GM12878 (cell line): ENCODE measurements at regions not wholly inside any gene's neighbourhood (a gene's known extent, or its start where the extent isn't known, plus 50 kb on each side); places are given as distances from the start of the nearest gene placed in this dataset.

ENCODE experiments used
- ATAC-seq: fragments of 200-7000 bp; cut with Tn5 transposase; 3 replicates; pipeline ENCODE4 v1.9.1; 2020; ENCODE audit warnings: mild to moderate bottlenecking, moderate library complexity
- BruUV-seq: library from RNA; stranded (reverse); fragments of 400-500 nt; replicated peaks from 2 replicates; lab custom pipeline; 2021; lab: Mats Ljungman, UMichigan
- CTCF ChIA-PET: fragments of 300-600 bp; sonication (Branson Sonifier 250); formaldehyde crosslinking; extraction: SDS; loops from one replicate; lab custom pipeline; 2021; ENCODE audit warnings: inconsistent platforms; lab: Yijun Ruan, JAX
- POLR2A ChIA-PET: fragments of 350-600 bp; formaldehyde crosslinking; extraction: SDS; loops from one replicate; lab custom pipeline; 2021; ENCODE audit warnings: inconsistent platforms; lab: Charles Lee
- RAD21 ChIA-PET: fragments of 300-600 bp; sonication (Branson Sonifier 250); formaldehyde crosslinking; loops from one replicate; lab custom pipeline; 2023; ENCODE audit warnings: antibody characterized with exemption; ENCODE audit not compliant: unreplicated experiment; lab: Charles Lee
- SMC1A ChIA-PET: fragments of 300-600 bp; sonication (Branson Sonifier 250); formaldehyde crosslinking; loops from one replicate; lab custom pipeline; 2023; ENCODE audit not compliant: unreplicated experiment, uncharacterized antibody; lab: Charles Lee
- DNase-seq: peaks from one replicate; pipeline ENCODE4 v3.0.0-alpha.2; 2011; ENCODE audit warnings: low read depth, low spot score
- FAIRE-seq: peaks from 3 replicates; lab custom pipeline; 2011; peaks lifted over from hg19 to GRCh38; lab: Jason Lieb, UNC
- H2AFZ ChIP-seq: 2 replicates; pipeline ENCODE4 v1.6.0; 2011; ENCODE audit warnings: low read depth, low read length, control low read depth; ENCODE audit not compliant: control insufficient read depth
- H3K27ac ChIP-seq: 2 replicates; pipeline ENCODE4 v1.5.1; 2011; ENCODE audit warnings: control low read depth; ENCODE audit not compliant: control insufficient read depth, insufficient read depth
- H3K27me3 ChIP-seq, 2 experiments: replicated peaks in 1 of 2; 2 replicates each; pipeline versions ENCODE4 v1.6.0 to v1.6.1; 2011; ENCODE audit warnings: low read length in 1 of 2; ENCODE audit not compliant: control insufficient read depth in 2 of 2, insufficient read depth in 2 of 2
- H3K36me3 ChIP-seq, 2 experiments: 2 replicates each; pipeline ENCODE4 v1.5.1; 2011; ENCODE audit warnings: low read length in 1 of 2; ENCODE audit not compliant: control insufficient read depth in 2 of 2, insufficient read depth in 2 of 2
- H3K4me1 ChIP-seq: 2 replicates; pipeline ENCODE4 v1.6.1; 2011; ENCODE audit warnings: mild to moderate bottlenecking, low read length, moderate library complexity, mixed read lengths; ENCODE audit not compliant: control insufficient read depth, insufficient read depth
- H3K4me2 ChIP-seq: 2 replicates; pipeline ENCODE4 v1.6.0; 2011; ENCODE audit warnings: control low read depth; ENCODE audit not compliant: control insufficient read depth, insufficient read depth
- H3K4me3 ChIP-seq: fragments of 200-600 bp; sonication (generic); 2 replicates; pipeline ENCODE4 v1.5.1; 2016
- H3K79me2 ChIP-seq: 2 replicates; pipeline ENCODE4 v1.6.0; 2011; ENCODE audit warnings: low read length; ENCODE audit not compliant: control insufficient read depth, insufficient read depth
- H3K9ac ChIP-seq: 2 replicates; pipeline ENCODE4 v1.8.0; 2011; ENCODE audit warnings: low read length, control low read depth, mixed read lengths; ENCODE audit not compliant: control insufficient read depth, insufficient read depth
- H3K9me3 ChIP-seq: replicated peaks from 3 replicates; pipeline ENCODE4 v1.5.1; 2011; ENCODE audit warnings: mild to moderate bottlenecking, low read length; ENCODE audit not compliant: control insufficient read depth, insufficient read depth
- H4K20me1 ChIP-seq: 2 replicates; pipeline ENCODE4 v1.6.0; 2011; ENCODE audit not compliant: control insufficient read depth, insufficient read depth
- BCLAF1 ChIP-seq: fragments of 450-650 bp; IDR thresholded peaks from 2 replicates; pipeline ENCODE4 v1.6.1; 2017; ENCODE audit warnings: antibody characterized with exemption, mild to moderate bottlenecking, moderate library complexity
- CHD2 ChIP-seq: IDR thresholded peaks from 2 replicates; pipeline ENCODE4 v1.6.1; 2011; ENCODE audit warnings: low read depth, low read length, improper control_type of control experiment, borderline replicate concordance
- CREB1 ChIP-seq: IDR thresholded peaks from 2 replicates; pipeline ENCODE4 v1.6.1; 2012; ENCODE audit warnings: low read depth, mild to moderate bottlenecking, inconsistent platforms
- CREM ChIP-seq: IDR thresholded peaks from 2 replicates; pipeline ENCODE4 v1.6.1; 2014; ENCODE audit warnings: antibody characterized with exemption, low read depth
- EED ChIP-seq: sonication (generic); IDR thresholded peaks from 2 replicates; pipeline ENCODE4 v1.6.1; 2016; ENCODE audit warnings: antibody characterized with exemption, low read depth
- FOXM1 ChIP-seq: IDR thresholded peaks from 2 replicates; pipeline ENCODE4 v1.6.1; 2012; ENCODE audit warnings: low read depth, mild to moderate bottlenecking, inconsistent platforms, low read length, moderate library complexity
- GABPA ChIP-seq: IDR thresholded peaks from 2 replicates; pipeline ENCODE4 v1.6.1; 2014; ENCODE audit warnings: antibody characterized with exemption, low read depth, mild to moderate bottlenecking, inconsistent platforms
- HDAC2 ChIP-seq: fragments of 200-600 bp; sonication (generic); IDR thresholded peaks from 2 replicates; pipeline ENCODE4 v1.6.1; 2017
- HDGF ChIP-seq: fragments of 450-650 bp; IDR thresholded peaks from 2 replicates; pipeline ENCODE4 v1.6.1; 2016; ENCODE audit warnings: antibody characterized with exemption
- IKZF1 ChIP-seq: fragments of 450-650 bp; conservative IDR thresholded peaks from 2 replicates; pipeline ENCODE4 v1.6.1; 2017; ENCODE audit warnings: antibody characterized with exemption, mild to moderate bottlenecking
- PAX8 ChIP-seq: fragments of 450-650 bp; IDR thresholded peaks from 2 replicates; pipeline ENCODE4 v1.6.1; 2017; ENCODE audit warnings: mild to moderate bottlenecking, moderate library complexity
- POLR2AphosphoS2 ChIP-seq: IDR thresholded peaks from 2 replicates; pipeline ENCODE4 v1.6.1; 2011; ENCODE audit warnings: low read depth, mild to moderate bottlenecking, low read length, improper control_type of control experiment, moderate library complexity
- RAD21 ChIP-seq: IDR thresholded peaks from 2 replicates; pipeline ENCODE4 v1.6.1; 2011; ENCODE audit warnings: mild to moderate bottlenecking, low read depth, low read length, moderate library complexity; ENCODE audit not compliant: insufficient read depth
- SIX5 ChIP-seq: IDR thresholded peaks from 2 replicates; pipeline ENCODE4 v1.6.1; 2011; ENCODE audit warnings: mild to moderate bottlenecking, low read depth, low read length, moderate library complexity; ENCODE audit not compliant: severe bottlenecking
- SMAD5 ChIP-seq: IDR thresholded peaks from 2 replicates; pipeline ENCODE4 v1.6.1; 2016; ENCODE audit warnings: antibody characterized with exemption, low read depth
- SRF ChIP-seq, 2 experiments: IDR thresholded peaks; 2 replicates each; pipeline ENCODE4 v1.6.1; 2011; ENCODE audit warnings: low read depth in 2 of 2, low read length in 2 of 2, mild to moderate bottlenecking in 1 of 2, moderate library complexity in 1 of 2
- ZNF384 ChIP-seq: IDR thresholded peaks from 2 replicates; pipeline ENCODE4 v1.6.1; 2012; ENCODE audit warnings: low read depth, mild to moderate bottlenecking, low read length, improper control_type of control experiment, borderline replicate concordance
- ZSCAN29 ChIP-seq: fragments of 450-650 bp; IDR thresholded peaks from 2 replicates; pipeline ENCODE4 v1.6.1; 2017; ENCODE audit warnings: mild to moderate bottlenecking, moderate library complexity
- WGBS: methylation state at CpG from one replicate; pipeline ENCODE4 v1.1.6; 2016; ENCODE audit warnings: low lambda C conversion rate; ENCODE audit not compliant: insufficient replicate concordance, insufficient coverage; ENCODE audit errors: missing lambda C conversion rate; 5-methylcytosine and 5-hydroxymethylcytosine counted together
- in situ Hi-C: fragments of 300-500 bp; cut with MboI; formaldehyde crosslinking; loops from 9 replicates; pipeline ENCODE4 v1.14.3; 2018; ENCODE audit warnings: mixed read lengths
- intact Hi-C: fragments of 100-400 bp; cut with micrococcal nuclease; formaldehyde crosslinking; loops from one replicate; pipeline ENCODE4 v1.14.2; 2022; ENCODE audit not compliant: unreplicated experiment

GRCh38 chr9:7704543-7704942, 95.0 kb downstream of the DMAC1 start:
- H3K4me3 ChIP-seq, result no peak overlapping the region
- DNase-seq, result no peak
- no peaks in the 10 kb centered on the region for H3K36me3 ChIP-seq
- no TSS peak for BruUV-seq
- no peaks in the 10 kb centered on the region for H4K20me1 ChIP-seq
- H3K4me2 ChIP-seq, result no peak overlapping the region
- no peak overlapping the region for H2AFZ ChIP-seq
- WGBS, result 5% methylated on average over 1 of the region's 1 CpG
- ChIA-PET POLR2A (interaction anchor here (0.6 kb wide), 1 partner anchor 94 kb away, joined by 3 read pairs; no protein-coding TSS in a partner anchor), RAD21 (no interaction called here), CTCF (no interaction called here), SMC1A (no interaction called here)
- no peaks in the 10 kb centered on the region for H3K79me2 ChIP-seq
- no peak for FAIRE-seq
- TF ChIP-seq ZNF384, result no peak
- no peak for TF ChIP-seq FOXM1
- TF ChIP-seq POLR2AphosphoS2, result no peak
- no peak for TF ChIP-seq EED
- TF ChIP-seq CREB1, result no peak
- TF ChIP-seq HDAC2, result no peak
- TF ChIP-seq BCLAF1, result no peak
- TF ChIP-seq SIX5, result no peak
- no peak for TF ChIP-seq ZSCAN29
- TF ChIP-seq PAX8, result no peak
- TF ChIP-seq HDGF, result no peak
- TF ChIP-seq SRF (IDR thresholded peaks at IDR 0.05; ENCODE audit: low read depth in 2 of 2, low read length in 2 of 2), result no peak
- TF ChIP-seq RAD21, result no peak
- no peak for TF ChIP-seq CREM
- no peak for TF ChIP-seq IKZF1
- TF ChIP-seq SMAD5, result no peak
- TF ChIP-seq GABPA, result no peak
- no peak for TF ChIP-seq CHD2
- in situ Hi-C loops, result no loop called here
- H3K9ac ChIP-seq, result no peak overlapping the region
- no peak overlapping the region for H3K27ac ChIP-seq
- no peaks in the 10 kb centered on the region for H3K4me1 ChIP-seq
- ATAC-seq, result no peak
- no peaks in the 10 kb centered on the region for H3K27me3 ChIP-seq
- intact Hi-C loops, result no loop called here
- no peaks in the 10 kb centered on the region for H3K9me3 ChIP-seq
